Esophagus mucosa (tissue), 1 donor: ENCODE measurements at regions not wholly inside any gene's neighbourhood (a gene's known extent, or its start where the extent isn't known, plus 50 kb on each side); places are given as distances from the start of the nearest gene placed in this dataset.

Experiments used
- ATAC-seq: fragments of 200-7000 bp; cut with Tn5 transposase; one replicate; pipeline ENCODE4 v1.9.1; 2020
- donor health status: DM: yes; HTN: yes; CAD: no.

DNA sequence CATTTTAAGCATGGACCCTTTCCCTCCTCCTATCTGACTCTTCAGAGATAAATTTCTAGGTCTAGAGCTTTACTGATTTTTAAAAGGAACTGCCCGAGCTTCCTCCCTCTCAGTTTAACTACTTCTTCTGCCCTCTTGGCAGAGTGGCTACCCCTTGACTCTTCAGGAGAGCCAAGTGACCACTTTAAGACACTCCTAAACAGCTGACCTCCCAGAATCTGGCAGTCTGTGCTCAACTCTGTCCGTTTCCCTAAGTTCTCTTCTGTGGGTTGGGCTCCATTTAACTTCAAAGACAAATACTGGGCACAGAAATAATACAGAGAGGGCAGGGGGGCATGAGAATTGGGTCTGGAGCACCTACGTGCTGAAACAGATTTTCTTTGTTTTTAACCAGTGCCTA, 196.3 kb upstream of the FOXD3 start:
- ATAC-seq: no peak

- ATAC-seq: no peak
Measured at GRCh38 chr1:63127376-63127775, 195.0 kb upstream of the FOXD3 start.

- no peak for ATAC-seq
Measured at GRCh38 chr1:63128556-63128955, 193.8 kb upstream of the FOXD3 start.

GRCh38 chr1:63129184-63129583, 193.2 kb upstream of the FOXD3 start:
- no peak for ATAC-seq

DNA sequence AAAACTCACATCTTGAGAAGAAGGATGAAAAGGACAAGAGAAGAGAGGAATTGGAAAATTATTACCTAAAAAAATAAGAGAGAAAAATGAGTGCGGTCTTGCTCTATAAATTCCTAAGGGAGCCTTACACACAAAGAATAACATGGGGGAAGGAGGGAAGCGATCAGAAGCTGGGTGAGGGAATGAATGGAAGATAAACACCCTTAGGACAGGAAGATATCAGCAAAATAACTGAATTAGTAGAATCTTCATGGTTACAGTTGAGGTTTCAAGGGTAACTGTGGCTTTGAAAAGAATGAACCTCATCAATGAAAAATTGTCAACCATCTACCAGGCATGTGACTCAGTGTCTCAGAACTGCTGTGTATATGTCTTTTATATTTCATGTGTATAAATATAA, 192.5 kb upstream of the FOXD3 start:
- no peak for ATAC-seq

- ATAC-seq: no peak
Measured at GRCh38 chr1:63134501-63135173, 187.7 kb upstream of the FOXD3 start.

DNA sequence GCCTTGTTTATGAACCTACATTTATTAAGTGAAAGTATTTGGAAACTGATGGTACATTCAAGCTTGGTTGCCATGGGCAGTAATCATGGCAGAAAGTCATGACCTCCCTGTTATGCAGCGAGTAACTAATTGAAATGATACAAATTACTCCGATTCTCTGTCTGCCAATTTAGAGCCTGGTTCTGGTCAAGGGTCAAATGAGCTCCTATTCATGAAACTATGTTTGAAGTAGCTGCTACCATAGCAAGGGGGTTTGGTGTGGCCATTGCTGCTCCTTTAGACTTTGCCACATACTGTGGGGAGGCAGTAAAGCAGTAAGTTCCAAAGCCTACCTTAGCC, 187.2 kb upstream of the FOXD3 start:
- ATAC-seq: no peak

DNA sequence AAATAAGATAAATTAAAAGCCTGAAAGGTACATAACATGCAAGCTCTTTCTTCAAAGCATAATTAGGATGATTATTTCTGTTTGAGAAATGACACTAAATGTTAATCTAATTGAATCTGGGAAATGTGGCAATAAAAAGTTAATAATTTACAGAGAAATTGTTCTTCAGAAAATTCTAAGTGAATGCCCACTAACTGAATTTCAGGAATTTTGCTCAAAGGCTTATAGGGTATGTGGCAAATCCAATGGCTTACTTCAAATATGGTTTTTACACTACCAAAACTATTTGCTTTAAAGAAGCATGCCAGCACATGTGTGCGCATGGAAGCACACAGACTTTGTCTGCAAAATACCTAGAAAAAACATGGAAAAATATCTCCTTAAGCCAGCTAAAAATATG, 186.6 kb upstream of the FOXD3 start:
- ATAC-seq: no peak

DNA sequence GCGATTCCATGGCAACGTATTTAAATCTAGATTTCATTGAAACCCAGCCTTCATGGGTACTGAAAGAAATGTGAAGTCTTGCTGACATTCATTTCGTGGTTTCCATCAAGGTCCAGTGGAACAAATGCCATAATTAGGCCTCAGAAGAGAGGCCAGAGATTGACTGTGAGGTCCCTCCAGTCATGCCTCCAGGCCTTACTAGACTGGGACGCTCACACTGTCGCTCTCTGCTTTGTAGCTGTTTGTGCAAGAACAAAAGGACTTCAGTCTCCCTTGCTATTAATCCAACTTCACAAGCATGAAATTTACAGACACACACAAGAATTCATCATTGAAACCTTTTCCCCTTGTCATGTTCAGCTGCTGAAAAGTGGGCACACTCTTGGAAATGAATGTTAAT, 180.4 kb upstream of the FOXD3 start:
- no peak for ATAC-seq

- ATAC-seq: no peak
Measured at GRCh38 chr1:63143482-63143881, 178.9 kb upstream of the FOXD3 start.

DNA sequence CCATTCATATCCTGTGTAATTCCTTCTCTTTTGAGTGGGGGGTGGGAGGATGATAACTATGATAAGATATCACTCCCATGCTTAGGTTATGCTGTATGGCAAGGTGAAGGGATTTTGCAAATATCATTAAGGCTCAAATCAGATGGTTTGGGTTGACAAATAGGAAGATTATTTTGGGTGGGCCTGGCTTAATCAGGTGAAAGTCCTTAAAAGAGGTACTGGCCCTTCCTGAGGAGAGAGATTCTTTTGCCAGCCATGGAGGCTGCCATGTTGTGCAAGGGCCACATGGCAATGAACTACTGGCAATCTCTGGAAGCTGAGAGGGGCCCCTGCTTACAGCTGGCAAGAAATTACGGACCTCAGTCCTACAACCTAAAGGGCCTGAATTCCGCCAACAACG, 174.6 kb upstream of the FOXD3 start:
- no peak for ATAC-seq

DNA sequence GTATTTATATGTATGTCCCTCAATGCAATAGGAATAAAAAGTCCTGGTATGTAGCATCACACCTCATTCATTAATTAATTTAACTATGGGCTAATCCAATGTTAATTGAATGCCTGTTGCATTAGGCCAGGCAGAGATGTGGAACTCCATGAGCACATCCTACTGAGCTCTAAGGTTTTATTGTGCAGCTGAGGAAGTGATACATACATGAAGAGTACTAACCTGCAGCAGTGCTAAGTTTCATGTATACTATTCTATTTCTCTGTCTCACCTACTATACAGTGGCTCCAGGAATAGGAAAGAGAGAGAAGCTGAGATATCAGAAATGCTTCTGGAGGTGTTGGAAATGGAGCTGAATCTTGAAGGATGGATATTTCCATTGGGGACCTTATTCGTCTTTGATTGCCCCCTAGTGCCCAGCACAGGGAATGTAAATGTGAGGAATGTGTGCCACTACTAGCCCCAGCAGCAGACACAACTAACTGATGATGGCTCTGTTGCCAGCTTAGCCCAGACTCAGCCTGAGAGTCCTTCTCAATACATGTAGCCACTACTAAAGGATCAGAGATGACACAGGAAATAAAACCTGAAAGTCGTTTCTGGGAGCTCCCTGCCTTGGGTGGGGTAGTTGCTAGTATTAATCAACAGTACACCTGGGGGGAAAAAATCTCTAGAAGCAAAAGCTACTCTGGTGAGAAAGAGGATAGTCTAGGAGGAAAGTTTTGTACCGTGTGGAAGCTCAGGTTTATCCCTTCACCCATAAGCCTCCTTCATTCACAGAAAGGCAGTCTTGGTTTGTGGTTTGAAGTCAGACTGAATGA, 173.3 kb upstream of the FOXD3 start:
- peak; percentile 38 for ATAC-seq

- ATAC-seq: no peak
Measured at GRCh38 chr1:63152572-63152971, 169.8 kb upstream of the FOXD3 start.

GRCh38 chr1:63155437-63155836, 166.9 kb upstream of the FOXD3 start:
- ATAC-seq: no peak

DNA sequence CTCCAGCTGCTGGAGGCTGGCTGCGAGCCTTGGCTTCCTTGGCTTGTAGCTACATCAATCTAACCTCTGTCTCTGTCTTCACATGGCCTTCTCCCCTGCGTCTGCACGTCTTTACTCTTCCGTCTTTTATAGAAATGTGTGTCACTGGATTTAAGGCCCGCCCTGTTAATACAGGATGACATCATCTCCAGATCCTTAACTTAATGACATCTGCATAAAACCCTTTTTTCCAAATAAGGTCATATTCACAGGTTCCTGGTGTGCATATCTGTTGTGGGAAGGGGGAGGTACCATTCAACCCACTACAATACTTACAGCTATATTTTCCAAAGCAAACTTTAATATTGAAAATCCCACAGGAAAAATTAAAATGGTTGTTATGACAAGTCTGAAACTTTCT, 165.3 kb upstream of the FOXD3 start:
- no peak for ATAC-seq

DNA sequence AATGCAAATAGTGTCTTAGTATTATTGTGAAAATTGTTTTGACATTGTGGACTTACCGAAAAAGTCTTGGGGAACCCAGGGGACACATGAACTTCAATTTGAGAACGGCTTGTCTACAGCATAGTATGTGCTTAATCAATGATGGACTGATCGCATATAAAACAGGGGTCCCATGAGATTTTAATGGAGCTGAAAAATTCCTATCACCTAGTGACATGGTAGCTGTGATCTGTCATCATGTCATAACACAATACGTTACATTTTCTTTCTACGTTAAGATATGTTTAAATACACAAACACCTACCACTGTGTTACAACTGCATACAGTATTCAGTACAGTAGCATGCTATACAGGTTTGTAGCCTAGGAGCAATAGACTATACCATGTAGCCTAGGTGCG, 153.3 kb upstream of the FOXD3 start:
- ATAC-seq: no peak

GRCh38 chr1:63173161-63173560, 149.2 kb upstream of the FOXD3 start:
- no peak for ATAC-seq

- ATAC-seq: no peak
Measured at GRCh38 chr1:63189677-63190076, 132.7 kb upstream of the FOXD3 start.

DNA sequence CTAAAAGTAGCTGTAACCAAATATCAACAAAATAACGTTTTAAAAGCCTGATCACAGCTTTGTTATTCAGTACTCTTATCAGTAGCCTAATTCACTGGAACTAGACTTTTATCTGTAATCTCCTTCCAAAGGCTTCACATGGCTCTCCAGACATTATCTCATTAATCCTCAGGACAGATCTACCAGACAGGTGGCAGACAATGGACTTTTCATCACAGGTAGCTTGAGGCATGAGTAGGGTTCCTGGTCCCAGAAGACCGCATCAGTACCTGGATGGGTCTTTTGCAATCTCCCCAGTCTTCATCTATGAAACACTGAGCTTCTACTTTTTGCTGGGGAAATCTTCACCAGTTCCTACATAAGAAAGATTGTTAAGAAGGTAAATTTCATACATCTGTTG, 132.2 kb upstream of the FOXD3 start:
- ATAC-seq: no peak

GRCh38 chr1:63198871-63199394, 123.4 kb upstream of the FOXD3 start:
- ATAC-seq: no peak

DNA sequence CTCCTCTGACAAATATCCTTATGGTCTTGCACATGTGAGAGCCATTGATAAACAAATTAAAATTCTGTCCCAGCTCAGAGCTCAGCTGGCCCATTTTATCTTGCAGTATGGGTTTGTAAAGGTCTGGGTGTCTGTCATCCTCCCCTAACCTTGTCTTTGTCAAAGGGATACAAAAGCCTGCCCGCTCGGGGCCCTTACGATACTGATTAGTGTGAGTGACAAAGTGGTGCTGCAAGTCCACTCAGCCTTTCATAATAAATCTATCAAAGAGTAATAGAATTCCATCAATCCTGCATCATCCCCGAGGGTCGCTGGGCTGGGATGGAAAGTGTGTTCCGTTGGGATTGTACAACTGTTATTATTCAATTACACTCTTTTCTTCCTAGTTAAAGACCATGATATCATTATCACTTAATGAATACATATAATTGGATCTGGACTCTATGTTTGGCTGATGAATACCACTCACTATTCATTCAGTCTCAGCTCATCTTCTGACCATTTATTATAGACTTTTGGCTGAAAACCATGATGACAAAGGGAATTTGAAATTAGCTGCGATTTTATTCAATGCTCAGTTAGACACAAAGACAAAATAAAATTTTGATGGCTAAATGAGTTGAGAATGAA, 122.5 kb upstream of the FOXD3 start:
- ATAC-seq: no peak

GRCh38 chr1:63200676-63201075, 121.7 kb upstream of the FOXD3 start:
- ATAC-seq: no peak

GRCh38 chr1:63203641-63204040, 118.7 kb upstream of the FOXD3 start:
- ATAC-seq: no peak

DNA sequence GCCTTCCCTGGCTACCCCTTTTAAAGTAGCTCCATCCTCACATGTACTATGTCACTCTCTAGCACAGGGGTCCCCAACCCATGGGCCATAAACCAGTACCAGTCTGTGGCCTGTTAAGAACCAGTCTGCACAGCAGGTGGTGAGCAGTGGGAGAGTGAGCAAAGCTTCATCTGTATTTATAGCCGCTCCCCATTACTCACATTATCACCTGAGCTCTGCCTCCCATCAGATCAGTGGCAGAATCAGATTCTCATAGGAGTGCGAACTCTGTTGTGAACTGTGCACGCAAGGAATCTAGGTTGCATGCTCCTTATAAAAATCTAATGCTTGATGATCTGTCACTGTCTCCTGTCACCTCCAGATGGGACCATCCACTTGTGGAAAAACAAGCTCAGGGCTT, 116.6 kb upstream of the FOXD3 start:
- no peak for ATAC-seq
